A673 (cell line): ENCODE measurements at regions not wholly inside any gene's neighbourhood (a gene's known extent, or its start where the extent isn't known, plus 50 kb on each side); places are given as distances from the start of the nearest gene placed in this dataset.

ENCODE experiments used
- BruUV-seq: library from RNA; stranded (reverse); fragments of 400-500 nt; replicated peaks from 2 replicates; lab custom pipeline; 2021; lab: Mats Ljungman, UMichigan
- CTCF ChIA-PET: fragments of 300-600 bp; sonication (Branson Sonifier 250); formaldehyde crosslinking; loops from one replicate; lab custom pipeline; 2022; ENCODE audit warnings: antibody characterized with exemption; lab: Charles Lee
- POLR2A ChIA-PET: fragments of 300-600 bp; sonication (Branson Sonifier 250); formaldehyde crosslinking; loops from one replicate; lab custom pipeline; 2022; ENCODE audit warnings: antibody characterized with exemption; ENCODE audit not compliant: low non-redundant PET; lab: Charles Lee
- DNase-seq: peaks from one replicate; pipeline ENCODE4 v3.0.0-alpha.2; 2015; ENCODE audit warnings: low spot score
- H3K27ac ChIP-seq: fragments of 200-600 bp; sonication (generic); 2 replicates; pipeline ENCODE4 v1.5.1; 2016; ENCODE audit warnings: mixed run types, low read depth, mild to moderate bottlenecking, mixed read lengths, antibody characterized with exemption, low read length; ENCODE audit not compliant: poor library complexity, severe bottlenecking
- H3K27me3 ChIP-seq: fragments of 200-600 bp; sonication (generic); replicated peaks from 2 replicates; pipeline ENCODE4 v1.6.1; 2017; ENCODE audit warnings: mixed run types, low read depth, mild to moderate bottlenecking, mixed read lengths, antibody characterized with exemption, low read length; ENCODE audit not compliant: insufficient read depth, poor library complexity
- H3K36me3 ChIP-seq: fragments of 200-600 bp; sonication (generic); 2 replicates; pipeline ENCODE4 v1.6.1; 2016; ENCODE audit warnings: mixed run types, mild to moderate bottlenecking, mixed read lengths, antibody characterized with exemption, low read length; ENCODE audit not compliant: insufficient read depth, poor library complexity, severe bottlenecking
- H3K4me1 ChIP-seq: fragments of 200-600 bp; sonication (generic); 2 replicates; pipeline ENCODE4 v1.6.1; 2017; ENCODE audit warnings: mixed run types, mild to moderate bottlenecking, mixed read lengths, antibody characterized with exemption, low read length; ENCODE audit not compliant: insufficient read depth, poor library complexity, severe bottlenecking
- H3K4me3 ChIP-seq: fragments of 200-600 bp; sonication (generic); 2 replicates; pipeline ENCODE4 v1.5.1; 2016; ENCODE audit warnings: low read depth, mixed run types, mild to moderate bottlenecking, mixed read lengths, low read length; ENCODE audit not compliant: poor library complexity, severe bottlenecking
- H3K9me3 ChIP-seq: fragments of 200-600 bp; sonication (generic); 2 replicates; pipeline ENCODE4 v1.6.1; 2016; ENCODE audit warnings: mixed run types, low read depth, mild to moderate bottlenecking, mixed read lengths, antibody characterized with exemption, low read length; ENCODE audit not compliant: poor library complexity, severe bottlenecking
- EZH2 ChIP-seq: fragments of 200-600 bp; sonication (generic); IDR thresholded peaks from 2 replicates; pipeline ENCODE4 v1.6.1; 2017; ENCODE audit warnings: borderline replicate concordance, low read depth, mild to moderate bottlenecking, mixed read lengths, antibody characterized with exemption, low read length; ENCODE audit not compliant: poor library complexity, severe bottlenecking
- intact Hi-C: fragments of 100-400 bp; cut with micrococcal nuclease; formaldehyde crosslinking; loops from one replicate; pipeline ENCODE4 v1.10.0; 2022; ENCODE audit not compliant: unreplicated experiment
- TF ChIP-seq, protein P1 (sequence below): fragments of 300-800, 200-600 bp; sonication (generic); conservative IDR thresholded peaks from 2 replicates; pipeline ENCODE4 v1.5.1; 2017; ENCODE audit warnings: low read depth, mild to moderate bottlenecking, antibody characterized with exemption, low read length, moderate library complexity, mixed read lengths

- intact Hi-C loops: no loop called here
- TF ChIP-seq, protein P1, sequence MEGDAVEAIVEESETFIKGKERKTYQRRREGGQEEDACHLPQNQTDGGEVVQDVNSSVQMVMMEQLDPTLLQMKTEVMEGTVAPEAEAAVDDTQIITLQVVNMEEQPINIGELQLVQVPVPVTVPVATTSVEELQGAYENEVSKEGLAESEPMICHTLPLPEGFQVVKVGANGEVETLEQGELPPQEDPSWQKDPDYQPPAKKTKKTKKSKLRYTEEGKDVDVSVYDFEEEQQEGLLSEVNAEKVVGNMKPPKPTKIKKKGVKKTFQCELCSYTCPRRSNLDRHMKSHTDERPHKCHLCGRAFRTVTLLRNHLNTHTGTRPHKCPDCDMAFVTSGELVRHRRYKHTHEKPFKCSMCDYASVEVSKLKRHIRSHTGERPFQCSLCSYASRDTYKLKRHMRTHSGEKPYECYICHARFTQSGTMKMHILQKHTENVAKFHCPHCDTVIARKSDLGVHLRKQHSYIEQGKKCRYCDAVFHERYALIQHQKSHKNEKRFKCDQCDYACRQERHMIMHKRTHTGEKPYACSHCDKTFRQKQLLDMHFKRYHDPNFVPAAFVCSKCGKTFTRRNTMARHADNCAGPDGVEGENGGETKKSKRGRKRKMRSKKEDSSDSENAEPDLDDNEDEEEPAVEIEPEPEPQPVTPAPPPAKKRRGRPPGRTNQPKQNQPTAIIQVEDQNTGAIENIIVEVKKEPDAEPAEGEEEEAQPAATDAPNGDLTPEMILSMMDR: no peak
- no peak for TF ChIP-seq EZH2
- Histone ChIP-seq H3K4me1 (no peaks in the 10 kb centered on the region), H3K27ac (no peak overlapping the region), H3K4me3 (no peak overlapping the region), H3K27me3 (no peaks in the 10 kb centered on the region), H3K9me3 (no peaks in the 10 kb centered on the region), H3K36me3 (no peaks in the 10 kb centered on the region)
- CTCF ChIA-PET: no interaction called here
- BruUV-seq: no TSS peak
- DNase-seq: no peak
- POLR2A ChIA-PET: no interaction called here
These were observed 84.2 kb upstream of the DPH5 start for GRCh38 chr1:101109791-101110190.

DNA sequence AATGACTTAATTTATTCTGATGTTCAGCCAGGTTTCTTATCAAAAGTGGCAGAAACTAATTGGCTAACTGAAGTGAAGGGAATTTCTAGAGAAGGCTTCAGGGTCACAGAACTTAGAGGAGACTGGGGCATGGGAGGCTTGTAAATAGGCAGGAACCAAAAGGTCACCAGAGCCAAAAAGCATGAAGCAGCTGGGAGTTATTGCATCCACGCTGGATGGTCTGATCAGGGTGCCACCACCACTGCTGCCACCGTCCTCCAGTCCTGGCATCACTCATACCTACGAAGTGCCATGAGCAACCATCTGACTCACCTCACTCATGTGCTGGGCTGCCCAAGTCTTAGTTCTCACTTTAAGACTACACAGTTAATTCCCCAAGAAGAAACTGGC, 82.5 kb upstream of the DPH5 start:
- ChIA-PET CTCF (no interaction called here), POLR2A (no interaction called here)
- Histone ChIP-seq H3K4me3 (no peak overlapping the region), H3K4me1 (no peaks in the 10 kb centered on the region), H3K36me3 (no peaks in the 10 kb centered on the region), H3K27ac (no peak overlapping the region), H3K27me3 (no peaks in the 10 kb centered on the region), H3K9me3 (no peaks in the 10 kb centered on the region)
- TF ChIP-seq, protein P1: no peak
- TF ChIP-seq EZH2: no peak
- intact Hi-C loops: no loop called here
- DNase-seq: no peak
- no TSS peak for BruUV-seq

GRCh38 chr1:101107496-101108110, 82.0 kb upstream of the DPH5 start:
- TF ChIP-seq EZH2: no peak
- TF ChIP-seq, protein P1: no peak
- no peak for DNase-seq
- H3K4me3 ChIP-seq: no peak overlapping the region
- no peaks in the 10 kb centered on the region for H3K27me3 ChIP-seq
- no TSS peak for BruUV-seq
- CTCF ChIA-PET: no interaction called here
- intact Hi-C loops: no loop called here
- H3K36me3 ChIP-seq: no peaks in the 10 kb centered on the region
- POLR2A ChIA-PET: no interaction called here
- no peaks in the 10 kb centered on the region for H3K4me1 ChIP-seq
- H3K9me3 ChIP-seq: no peaks in the 10 kb centered on the region
- H3K27ac ChIP-seq: no peak overlapping the region
